ENCODE measurements at regions not wholly inside any gene's neighbourhood (a gene's known extent, or its start where the extent isn't known, plus 50 kb on each side); places are given as distances from the start of the nearest gene placed in this dataset.

- Histone ChIP-seq H3K4me1 (ENCODE audit: insufficient read depth, low read length) (no peaks in the 10 kb centered on the region), H3K9me3 (ENCODE audit: low read length) (no peaks in the 10 kb centered on the region), H3K9ac (ENCODE audit: insufficient read depth, low read depth, low read length) (no peak overlapping the region), H3K36me3 (replicated peaks in 1 of 2; ENCODE audit: control insufficient read depth in 1 of 2, insufficient read depth in 2 of 2, low read length in 2 of 2) (no peaks in the 10 kb centered on the region), H3K4me2 (ENCODE audit: low read depth, low read length) (no peak overlapping the region), H3K79me2 (ENCODE audit: insufficient read depth, low read length) (no peaks in the 10 kb centered on the region), H2AFZ (ENCODE audit: low read length) (no peak overlapping the region), H3K27me3 (ENCODE audit: control insufficient read depth in 1 of 2, insufficient read depth in 2 of 2, low read length in 2 of 2) (no peaks in the 10 kb centered on the region), H3K27ac (ENCODE audit: extremely low read length, insufficient read depth, low read length) (no peak overlapping the region), H3K4me3 (replicated peaks in 1 of 3; ENCODE audit: insufficient read depth in 1 of 3, low read depth in 2 of 3, low read length in 3 of 3) (no peak overlapping the region), H4K20me1 (ENCODE audit: insufficient read depth, low read length) (no peaks in the 10 kb centered on the region)
- ChIA-PET CTCF (ENCODE audit: low intra/inter-chr PET ratio, low total read pairs) (no interaction called here), POLR2A (no interaction called here)
- no peak for DNase-seq (ENCODE audit: low spot score)
- FAIRE-seq = no peak
- ATAC-seq = no peak
- TF ChIP-seq ZBTB42 (CRISPR knock-in tag; IDR thresholded peaks at IDR 0.05) = no peak
- no peak for TF ChIP-seq HDAC1 (CRISPR knock-in tag; IDR thresholded peaks at IDR 0.05)
- no peak for TF ChIP-seq ZEB1 (IDR thresholded peaks at IDR 0.05; ENCODE audit: insufficient replicate concordance, low read depth)
- TF ChIP-seq HNF1B (CRISPR knock-in tag; IDR thresholded peaks at IDR 0.05) = no peak
- TF ChIP-seq ZNF317 (CRISPR knock-in tag; IDR thresholded peaks at IDR 0.05) = no peak
- no peak for TF ChIP-seq SPEN (CRISPR knock-in tag; IDR thresholded peaks at IDR 0.05; ENCODE audit: low read depth)
- no peak for TF ChIP-seq NFKB2 (CRISPR knock-in tag; IDR thresholded peaks at IDR 0.05; ENCODE audit: borderline replicate concordance)
- TF ChIP-seq RERE (CRISPR knock-in tag; IDR thresholded peaks at IDR 0.05; ENCODE audit: low read depth) = no peak
- no peak for TF ChIP-seq PAF1 (CRISPR knock-in tag; IDR thresholded peaks at IDR 0.05)
- intact Hi-C loops (cut with micrococcal nuclease; ENCODE audit: unreplicated experiment) (no loop called here), in situ Hi-C loops (cut with HindIII; ENCODE audit: extremely low pct_ligation_motif_present, low pct_unique_long_range_greater_than_20kb) (no loop called here)
- no TSS peak for BruUV-seq (replicated peaks)
Measured at GRCh38 chr11:80980227-80980626, 1539.4 kb upstream of the TENM4 start.
